CD4-positive, alpha-beta T cell (primary cell): ENCODE measurements at regions not wholly inside any gene's neighbourhood (a gene's known extent, or its start where the extent isn't known, plus 50 kb on each side); places are given as distances from the start of the nearest gene placed in this dataset.

Experiments
- ATAC-seq: fragments of 200-7000 bp; cut with Tn5 transposase; one replicate; pipeline ENCODE4 v1.10.0; 2022; ENCODE audit warnings: mild to moderate bottlenecking; ENCODE audit not compliant: poor library complexity
- CTCF ChIA-PET: fragments of 350-600 bp; sonication (Branson Sonifier 250); formaldehyde crosslinking; loops from one replicate; lab custom pipeline; 2021; ENCODE audit warnings: antibody characterized with exemption, inconsistent platforms; lab: Charles Lee
- POLR2A ChIA-PET: fragments of 350-600 bp; sonication (Branson Sonifier 250); formaldehyde crosslinking; loops from one replicate; lab custom pipeline; 2021; ENCODE audit warnings: antibody characterized with exemption, inconsistent platforms; lab: Charles Lee
- DNase-seq, 14 experiments: peaks; one replicate each; pipeline ENCODE4 v3.0.0-alpha.2; 2013 to 2020; ENCODE audit warnings: mixed read lengths in 2 of 14
- H3K27ac ChIP-seq, 2 donors: one replicate each; pipeline versions ENCODE4 v1.5.1 to v1.7.0; 2013; ENCODE audit warnings: low read length in 2 of 2, low read depth in 1 of 2, mild to moderate bottlenecking in 1 of 2
- H3K27me3 ChIP-seq, 2 experiments: 1 replicate in 1 of 2; 2 replicates in 1 of 2; pipeline versions ENCODE4 v1.6.1 to v1.7.0; 2013; ENCODE audit warnings: low read length in 2 of 2, control low read depth in 1 of 2, mild to moderate bottlenecking in 1 of 2, moderate library complexity in 1 of 2; ENCODE audit not compliant: insufficient read depth in 2 of 2, control insufficient read depth in 1 of 2
- H3K36me3 ChIP-seq: one replicate; pipeline ENCODE4 v1.6.1; 2013; ENCODE audit warnings: low read length, control low read depth; ENCODE audit not compliant: insufficient read depth
- H3K4me1 ChIP-seq: one replicate; pipeline ENCODE4 v1.6.1; 2013; ENCODE audit warnings: low read length, control low read depth; ENCODE audit not compliant: insufficient read depth
- H3K4me3 ChIP-seq: one replicate; pipeline ENCODE4 v1.5.1; 2013; ENCODE audit warnings: mild to moderate bottlenecking, low read length, moderate library complexity
- H3K9me3 ChIP-seq, 2 experiments: 1 replicate in 1 of 2; 2 replicates in 1 of 2; pipeline versions ENCODE4 v1.6.1 to v1.7.0; 2013; ENCODE audit warnings: low read length in 2 of 2, mild to moderate bottlenecking in 2 of 2, control low read depth in 1 of 2, moderate library complexity in 1 of 2; ENCODE audit not compliant: control insufficient read depth in 1 of 2, insufficient read depth in 1 of 2
- H3K27ac Mint-ChIP-seq: one replicate; pipeline ENCODE4 v1.8.0; 2020; ENCODE audit warnings: mixed read lengths
- H3K27me3 Mint-ChIP-seq: one replicate; pipeline ENCODE4 v1.8.0; 2021; ENCODE audit warnings: mixed read lengths
- H3K36me3 Mint-ChIP-seq: one replicate; pipeline ENCODE4 v1.8.0; 2021; ENCODE audit warnings: low read depth, mixed read lengths
- H3K4me1 Mint-ChIP-seq: one replicate; pipeline ENCODE4 v1.8.0; 2021; ENCODE audit warnings: low read depth, mixed read lengths
- H3K4me3 Mint-ChIP-seq: one replicate; pipeline ENCODE4 v1.8.0; 2020; ENCODE audit warnings: mild to moderate bottlenecking, mixed read lengths
- H3K9me3 Mint-ChIP-seq: one replicate; pipeline ENCODE4 v1.8.0; 2020; ENCODE audit warnings: mixed read lengths
- intact Hi-C, 2 experiments: fragments of 100-400 bp; cut with DNase I in 1 of 2; cut with micrococcal nuclease in 1 of 2; formaldehyde crosslinking; loops; one replicate each; pipeline versions ENCODE4 v1.15.1 to v1.9.0; 2023 to 2025; cut with DNase I, micrococcal nuclease
- TF ChIP-seq, protein P1 (sequence below): fragments of 200-600 bp; IDR thresholded peaks from one replicate; pipeline ENCODE4 v1.8.0; 2022; ENCODE audit warnings: antibody characterized with exemption, mild to moderate bottlenecking

DNA sequence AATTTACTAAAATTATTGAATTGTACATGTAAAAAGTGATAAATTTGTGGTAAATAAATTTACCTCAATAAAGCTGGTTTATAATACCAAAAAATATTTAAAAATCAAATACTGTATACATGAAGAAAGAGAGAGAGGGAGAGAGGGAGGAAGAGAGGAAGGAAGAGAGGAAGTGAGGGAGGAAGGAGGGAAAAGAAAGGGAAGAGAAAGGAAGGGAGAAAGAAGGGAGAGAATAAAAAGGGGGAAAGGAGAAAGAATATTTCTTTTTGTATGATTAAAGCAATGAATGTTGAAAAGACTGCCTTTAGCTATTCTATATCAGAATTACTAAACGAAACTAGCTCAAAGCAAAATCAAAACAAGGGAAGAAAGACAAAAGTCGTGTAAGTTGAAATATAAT, 150.0 kb downstream of the LRIG2 start:
- Mint-ChIP-seq H3K4me3 (no peak overlapping the region), H3K9me3 (no peaks in the 10 kb centered on the region), H3K36me3 (no peaks in the 10 kb centered on the region), H3K27me3 (peaks cover 8% of the 10 kb centered on the region), H3K4me1 (no peaks in the 10 kb centered on the region), H3K27ac (no peak overlapping the region)
- no peak for ATAC-seq
- ChIA-PET CTCF (no interaction called here), POLR2A (no interaction called here)
- Histone ChIP-seq H3K27ac (no peak overlapping the region), H3K27me3 (no peaks in the 10 kb centered on the region), H3K4me1 (no peaks in the 10 kb centered on the region), H3K36me3 (no peaks in the 10 kb centered on the region), H3K9me3 (no peaks in the 10 kb centered on the region), H3K4me3 (no peak overlapping the region)
- TF ChIP-seq, protein P1, sequence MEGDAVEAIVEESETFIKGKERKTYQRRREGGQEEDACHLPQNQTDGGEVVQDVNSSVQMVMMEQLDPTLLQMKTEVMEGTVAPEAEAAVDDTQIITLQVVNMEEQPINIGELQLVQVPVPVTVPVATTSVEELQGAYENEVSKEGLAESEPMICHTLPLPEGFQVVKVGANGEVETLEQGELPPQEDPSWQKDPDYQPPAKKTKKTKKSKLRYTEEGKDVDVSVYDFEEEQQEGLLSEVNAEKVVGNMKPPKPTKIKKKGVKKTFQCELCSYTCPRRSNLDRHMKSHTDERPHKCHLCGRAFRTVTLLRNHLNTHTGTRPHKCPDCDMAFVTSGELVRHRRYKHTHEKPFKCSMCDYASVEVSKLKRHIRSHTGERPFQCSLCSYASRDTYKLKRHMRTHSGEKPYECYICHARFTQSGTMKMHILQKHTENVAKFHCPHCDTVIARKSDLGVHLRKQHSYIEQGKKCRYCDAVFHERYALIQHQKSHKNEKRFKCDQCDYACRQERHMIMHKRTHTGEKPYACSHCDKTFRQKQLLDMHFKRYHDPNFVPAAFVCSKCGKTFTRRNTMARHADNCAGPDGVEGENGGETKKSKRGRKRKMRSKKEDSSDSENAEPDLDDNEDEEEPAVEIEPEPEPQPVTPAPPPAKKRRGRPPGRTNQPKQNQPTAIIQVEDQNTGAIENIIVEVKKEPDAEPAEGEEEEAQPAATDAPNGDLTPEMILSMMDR, result no peak
- intact Hi-C loops, result no loop called here
- DNase-seq, result no peak

DNA sequence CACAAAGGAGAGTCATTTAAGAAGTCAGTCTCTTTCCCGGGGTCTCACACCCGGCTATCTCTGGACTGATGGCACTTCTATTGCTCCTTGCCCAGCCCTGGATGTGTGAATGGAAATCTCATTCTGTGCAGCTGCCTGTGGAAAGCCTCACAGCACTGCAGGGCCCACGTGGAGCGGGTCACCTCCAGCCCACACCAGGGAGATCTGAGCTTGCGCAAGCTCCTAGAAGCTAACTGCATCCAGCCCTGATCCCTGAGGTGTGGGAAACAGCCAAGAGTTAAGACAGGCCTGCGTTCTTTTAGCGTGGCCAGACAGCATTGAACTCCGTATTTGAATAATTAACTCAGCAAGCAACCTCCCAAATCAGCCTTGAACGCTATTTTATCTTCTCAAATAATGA, 150.5 kb downstream of the LRIG2 start:
- H3K27me3 Mint-ChIP-seq, result peaks cover 8% of the 10 kb centered on the region
- no peaks in the 10 kb centered on the region for H3K4me1 Mint-ChIP-seq
- no peak overlapping the region for H3K4me3 Mint-ChIP-seq
- DNase-seq (no peak), ATAC-seq (no peak)
- H3K27ac Mint-ChIP-seq, result no peak overlapping the region
- ChIA-PET CTCF (no interaction called here), POLR2A (no interaction called here)
- Histone ChIP-seq H3K4me3 (no peak overlapping the region), H3K9me3 (no peaks in the 10 kb centered on the region), H3K4me1 (no peaks in the 10 kb centered on the region), H3K27me3 (peaks cover 0 to 4% of the 10 kb centered on the region in 2 experiments), H3K36me3 (no peaks in the 10 kb centered on the region), H3K27ac (no peak overlapping the region)
- H3K9me3 Mint-ChIP-seq, result no peaks in the 10 kb centered on the region
- TF ChIP-seq, protein P1, result no peak
- intact Hi-C loops, result no loop called here
- no peaks in the 10 kb centered on the region for H3K36me3 Mint-ChIP-seq

DNA sequence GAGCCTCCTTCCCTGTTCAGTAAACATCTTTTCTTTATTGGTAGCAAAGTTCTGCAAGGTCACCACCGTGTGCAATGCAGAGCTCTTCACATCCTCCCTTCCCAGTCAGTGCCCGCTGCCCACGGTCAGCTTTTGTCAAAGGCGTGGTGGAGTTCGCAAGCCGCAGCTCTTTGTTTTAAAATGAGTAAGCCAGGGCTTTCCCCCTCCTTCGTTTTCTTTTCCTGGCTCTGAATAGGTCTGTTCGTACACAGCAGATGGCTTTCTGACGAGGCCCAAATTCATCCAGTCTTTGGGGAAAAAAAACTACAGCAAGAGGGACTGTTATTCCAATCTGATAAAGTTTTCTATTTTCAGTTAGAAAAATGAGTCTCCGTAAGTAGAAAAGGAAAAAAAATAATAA, 153.2 kb downstream of the LRIG2 start:
- Histone ChIP-seq H3K4me1 (no peaks in the 10 kb centered on the region), H3K27ac (no peak overlapping the region), H3K9me3 (no peaks in the 10 kb centered on the region), H3K27me3 (peaks cover 0 to 5% of the 10 kb centered on the region in 2 experiments), H3K36me3 (no peaks in the 10 kb centered on the region), H3K4me3 (no peak overlapping the region)
- DNase-seq, result no peak
- ChIA-PET CTCF (no interaction called here), POLR2A (no interaction called here)
- Mint-ChIP-seq H3K27ac (no peak overlapping the region), H3K4me1 (no peaks in the 10 kb centered on the region), H3K27me3 (peaks cover 8% of the 10 kb centered on the region), H3K9me3 (no peaks in the 10 kb centered on the region), H3K4me3 (no peak overlapping the region), H3K36me3 (no peaks in the 10 kb centered on the region)
- ATAC-seq, result no peak
- intact Hi-C loops, result no loop called here
- TF ChIP-seq, protein P1, result no peak
